ENCODE measurements at regions not wholly inside any gene's neighbourhood (a gene's known extent, or its start where the extent isn't known, plus 50 kb on each side); places are given as distances from the start of the nearest gene placed in this dataset.

DNA sequence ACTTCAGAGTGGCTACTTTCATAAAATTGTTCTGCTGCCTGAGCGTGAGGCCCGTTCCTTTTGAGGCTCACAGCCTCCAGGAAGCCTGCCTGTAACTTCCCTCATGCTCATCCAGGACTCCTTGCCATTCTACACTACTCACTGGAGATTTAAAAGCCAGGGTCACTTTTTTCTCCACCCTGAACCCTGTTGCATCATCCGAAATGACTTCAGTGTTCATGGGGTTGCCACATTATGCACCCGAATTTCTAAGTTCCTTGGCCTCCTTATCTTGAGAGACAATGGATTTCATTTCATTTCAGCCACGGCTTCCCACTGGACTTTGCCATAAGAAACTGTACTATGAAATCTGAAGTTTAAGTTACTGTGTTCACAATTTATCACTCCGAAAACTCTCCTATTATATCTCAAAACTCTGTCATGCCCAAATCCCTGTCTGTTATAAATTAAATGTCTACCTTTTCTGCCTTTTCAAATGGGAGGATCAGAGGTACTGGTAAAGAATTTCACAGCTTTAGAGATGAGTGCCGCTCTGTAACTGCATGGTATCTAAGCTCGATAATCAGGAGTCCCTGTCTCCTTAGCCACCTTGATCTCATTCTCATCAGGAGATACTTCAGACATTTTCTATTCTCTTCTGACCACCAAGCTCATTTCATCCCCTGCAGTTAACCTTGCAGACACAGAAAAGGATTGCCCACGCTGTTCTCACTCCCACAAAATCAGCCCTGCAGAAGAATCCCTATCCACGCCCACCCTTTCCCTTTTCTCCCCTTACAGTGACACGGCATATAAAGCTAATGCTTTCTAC is 59.9 kb downstream of the TRIML1 start:
- TF ChIP-seq, protein P1, sequence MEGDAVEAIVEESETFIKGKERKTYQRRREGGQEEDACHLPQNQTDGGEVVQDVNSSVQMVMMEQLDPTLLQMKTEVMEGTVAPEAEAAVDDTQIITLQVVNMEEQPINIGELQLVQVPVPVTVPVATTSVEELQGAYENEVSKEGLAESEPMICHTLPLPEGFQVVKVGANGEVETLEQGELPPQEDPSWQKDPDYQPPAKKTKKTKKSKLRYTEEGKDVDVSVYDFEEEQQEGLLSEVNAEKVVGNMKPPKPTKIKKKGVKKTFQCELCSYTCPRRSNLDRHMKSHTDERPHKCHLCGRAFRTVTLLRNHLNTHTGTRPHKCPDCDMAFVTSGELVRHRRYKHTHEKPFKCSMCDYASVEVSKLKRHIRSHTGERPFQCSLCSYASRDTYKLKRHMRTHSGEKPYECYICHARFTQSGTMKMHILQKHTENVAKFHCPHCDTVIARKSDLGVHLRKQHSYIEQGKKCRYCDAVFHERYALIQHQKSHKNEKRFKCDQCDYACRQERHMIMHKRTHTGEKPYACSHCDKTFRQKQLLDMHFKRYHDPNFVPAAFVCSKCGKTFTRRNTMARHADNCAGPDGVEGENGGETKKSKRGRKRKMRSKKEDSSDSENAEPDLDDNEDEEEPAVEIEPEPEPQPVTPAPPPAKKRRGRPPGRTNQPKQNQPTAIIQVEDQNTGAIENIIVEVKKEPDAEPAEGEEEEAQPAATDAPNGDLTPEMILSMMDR (conservative IDR thresholded peaks at IDR 0.05 in 1 of 2, IDR thresholded peaks at IDR 0.05 in 1 of 2; ENCODE audit: low read depth in 1 of 2, low read length in 2 of 2), result no peak
- no peak for TF ChIP-seq EZH2 (IDR thresholded peaks at IDR 0.05; ENCODE audit: low read length, missing control alignments)

Measured in fibroblast of lung (primary cell).